Endothelial cell of umbilical vein (primary cell): ENCODE measurements at regions not wholly inside any gene's neighbourhood (a gene's known extent, or its start where the extent isn't known, plus 50 kb on each side); places are given as distances from the start of the nearest gene placed in this dataset.

ENCODE experiments used
- BruUV-seq: library from RNA; stranded (reverse); fragments of 400-500 nt; replicated peaks from 2 replicates; lab custom pipeline; 2021; lab: Mats Ljungman, UMichigan
- CTCF ChIA-PET: fragments of 300-600, 350-600 bp; sonication (Branson Sonifier 250); formaldehyde crosslinking; loops from one replicate; lab custom pipeline; 2021; ENCODE audit warnings: antibody characterized with exemption, inconsistent platforms; lab: Charles Lee
- POLR2A ChIA-PET: fragments of 300-600, 350-600 bp; sonication (Branson Sonifier 250); formaldehyde crosslinking; loops from one replicate; lab custom pipeline; 2021; ENCODE audit warnings: antibody characterized with exemption, inconsistent platforms; lab: Charles Lee
- DNase-seq: peaks from one replicate; pipeline ENCODE4 v3.0.0-alpha.2; 2011; ENCODE audit warnings: low read depth, low spot score
- FAIRE-seq: peaks from 2 replicates; lab custom pipeline; 2011; peaks lifted over from hg19 to GRCh38; lab: Jason Lieb, UNC
- H2AFZ ChIP-seq: 2 replicates; pipeline ENCODE4 v1.6.0; 2012; ENCODE audit warnings: low read depth, low read length, control low read depth, inconsistent platforms
- H3K27ac ChIP-seq: 2 replicates; pipeline ENCODE4 v1.5.1; 2011; ENCODE audit warnings: low read depth, mild to moderate bottlenecking, control low read depth, low read length, moderate library complexity; ENCODE audit not compliant: insufficient read depth
- H3K27me3 ChIP-seq, 2 experiments: 2 replicates each; pipeline versions ENCODE4 v1.6.0 to v1.6.1; 2011; ENCODE audit warnings: low read length in 2 of 2, mixed read lengths in 1 of 2; ENCODE audit not compliant: control insufficient read depth in 2 of 2, insufficient read depth in 2 of 2
- H3K36me3 ChIP-seq, 2 experiments: 2 replicates in 1 of 2; 3 replicates in 1 of 2; pipeline ENCODE4 v1.5.1; 2011; ENCODE audit warnings: low read length in 2 of 2, mild to moderate bottlenecking in 1 of 2, moderate library complexity in 1 of 2; ENCODE audit not compliant: control insufficient read depth in 2 of 2, insufficient read depth in 2 of 2; ENCODE audit errors: extremely low read depth in 1 of 2
- H3K4me1 ChIP-seq: 3 replicates; pipeline ENCODE4 v1.5.1; 2011; ENCODE audit warnings: mild to moderate bottlenecking, low read length; ENCODE audit not compliant: control insufficient read depth, insufficient read depth; ENCODE audit errors: extremely low read depth
- H3K4me2 ChIP-seq: 2 replicates; pipeline ENCODE4 v1.6.1; 2011; ENCODE audit warnings: low read length, control low read depth, mixed read lengths; ENCODE audit not compliant: insufficient read depth
- H3K4me3 ChIP-seq, 3 experiments: fragments of 200-600 bp in 1 of 3; sonication (generic), shearing (Covaris generic) in 1 of 3; replicated peaks in 1 of 3; 2 replicates each; pipeline ENCODE4 v1.5.1; 2011 to 2016; ENCODE audit warnings: control low read depth in 3 of 3, low read length in 3 of 3, mild to moderate bottlenecking in 2 of 3, inconsistent platforms in 1 of 3, low read depth in 1 of 3, moderate library complexity in 1 of 3; ENCODE audit not compliant: insufficient read depth in 1 of 3
- H3K79me2 ChIP-seq: 2 replicates; pipeline ENCODE4 v1.6.0; 2012; ENCODE audit warnings: low read length, inconsistent platforms; ENCODE audit not compliant: control insufficient read depth, insufficient read depth
- H3K9ac ChIP-seq: replicated peaks from 2 replicates; pipeline ENCODE3; 2011; ENCODE audit warnings: low read length, control low read depth; ENCODE audit not compliant: insufficient read depth; ENCODE audit errors: extremely low read depth
- H3K9me1 ChIP-seq: replicated peaks from 3 replicates; pipeline ENCODE4 v1.6.0; 2011; ENCODE audit warnings: mild to moderate bottlenecking, low read length; ENCODE audit not compliant: control insufficient read depth, insufficient read depth; ENCODE audit errors: extremely low read depth
- H3K9me3 ChIP-seq: replicated peaks from 2 replicates; pipeline ENCODE4 v1.5.1; 2012; ENCODE audit warnings: low read length, inconsistent platforms; ENCODE audit not compliant: control insufficient read depth, insufficient read depth
- H4K20me1 ChIP-seq: replicated peaks from 2 replicates; pipeline ENCODE3; 2011; ENCODE audit warnings: mild to moderate bottlenecking, low read length; ENCODE audit not compliant: control insufficient read depth, insufficient read depth; ENCODE audit errors: extremely low read depth
- CTCF ChIP-seq, 2 donors: IDR thresholded peaks; 1 replicate in 1 of 2; 2 replicates in 1 of 2; pipeline ENCODE4 v1.5.1; 2011; ENCODE audit warnings: low read length in 2 of 2, mild to moderate bottlenecking in 2 of 2, moderate library complexity in 2 of 2, control low read depth in 1 of 2, inconsistent platforms in 1 of 2, low read depth in 1 of 2; ENCODE audit not compliant: insufficient read depth in 1 of 2; ENCODE audit errors: extremely low read depth in 1 of 2
- EZH2 ChIP-seq: IDR thresholded peaks from 2 replicates; pipeline ENCODE4 v1.6.1; 2012; ENCODE audit warnings: borderline replicate concordance, low read depth, mild to moderate bottlenecking, moderate library complexity, low read length, inconsistent platforms; ENCODE audit not compliant: severe bottlenecking
- FOS ChIP-seq: IDR thresholded peaks from 2 replicates; pipeline ENCODE4 v1.6.1; 2011; ENCODE audit warnings: mild to moderate bottlenecking, low read length, moderate library complexity, borderline replicate concordance; ENCODE audit not compliant: insufficient read depth
- GATA2 ChIP-seq: IDR thresholded peaks from 2 replicates; pipeline ENCODE4 v1.7.0; 2011; ENCODE audit warnings: low read depth, mild to moderate bottlenecking, moderate library complexity, mixed read lengths, low read length; ENCODE audit not compliant: insufficient read length, insufficient read depth
- JUN ChIP-seq: IDR thresholded peaks from 2 replicates; pipeline ENCODE4 v1.6.1; 2011; ENCODE audit warnings: borderline replicate concordance, low read depth; ENCODE audit not compliant: insufficient read length, insufficient read depth
- MAX ChIP-seq: IDR thresholded peaks from 2 replicates; pipeline ENCODE4 v1.6.1; 2011; ENCODE audit not compliant: insufficient read depth, insufficient read length
- MYC ChIP-seq: IDR thresholded peaks from one replicate; pipeline ENCODE4 v1.6.1; 2011; ENCODE audit warnings: mild to moderate bottlenecking, low read depth, low read length
- POLR2A ChIP-seq: IDR thresholded peaks from 2 replicates; pipeline ENCODE4 v1.6.1; 2012; ENCODE audit warnings: low read depth, mild to moderate bottlenecking, control low read depth, low read length
- POLR2AphosphoS5 ChIP-seq: IDR thresholded peaks from 2 replicates; pipeline ENCODE4 v1.6.1; 2012; ENCODE audit warnings: low read depth, mild to moderate bottlenecking, control low read depth, low read length, moderate library complexity; ENCODE audit not compliant: insufficient read depth
- dilution Hi-C: fragments of 300-500 bp; cut with MboI; formaldehyde crosslinking; loops from one replicate; pipeline ENCODE4 v1.15.0; 2019; ENCODE audit warnings: low sequenced_read_pairs; ENCODE audit not compliant: extremely low pct_ligation_motif_present
- intact Hi-C: fragments of 100-400 bp; cut with micrococcal nuclease; formaldehyde crosslinking; loops from one replicate; pipeline ENCODE4 v1.10.0; 2022

- Histone ChIP-seq H3K79me2 (no peaks in the 10 kb centered on the region), H3K4me1 (no peaks in the 10 kb centered on the region), H3K27ac (no peak overlapping the region), H3K27me3 (no peaks in the 10 kb centered on the region), H3K4me2 (no peak overlapping the region), H3K9me3 (no peaks in the 10 kb centered on the region), H4K20me1 (no peaks in the 10 kb centered on the region), H3K9me1 (no peaks in the 10 kb centered on the region), H2AFZ (no peak overlapping the region), H3K4me3 (no peak overlapping the region), H3K36me3 (no peaks in the 10 kb centered on the region), H3K9ac (no peak overlapping the region)
- dilution Hi-C loops, result no loop called here
- no TSS peak for BruUV-seq
- DNase-seq (no peak), FAIRE-seq (no peak)
- intact Hi-C loops, result no loop called here
- POLR2A ChIA-PET, result no interaction called here
- CTCF ChIA-PET, result no interaction called here
- TF ChIP-seq MYC (no peak), POLR2A (no peak), POLR2AphosphoS5 (no peak), MAX (no peak), JUN (no peak), GATA2 (no peak), CTCF (IDR thresholded peaks at IDR 0.05; ENCODE audit: extremely low read depth in 1 of 2, insufficient read depth in 1 of 2, low read depth in 1 of 2, low read length in 2 of 2) (no peak), EZH2 (no peak), FOS (no peak)
Observed at GRCh38 chr6:141351721-141352120, 781.0 kb upstream of the GJE1 start.
